ENCODE measurements at regions not wholly inside any gene's neighbourhood (a gene's known extent, or its start where the extent isn't known, plus 50 kb on each side); places are given as distances from the start of the nearest gene placed in this dataset.

GRCh38 chr7:131640686-131641085, 84.3 kb upstream of the PODXL start:
- TF ChIP-seq CTCF (IDR thresholded peaks at IDR 0.05; ENCODE audit: low read length) (no peak), EZH2 (IDR thresholded peaks at IDR 0.05; ENCODE audit: borderline replicate concordance, low read length) (no peak)
